Vagina (tissue), 2 donors: ENCODE measurements at regions not wholly inside any gene's neighbourhood (a gene's known extent, or its start where the extent isn't known, plus 50 kb on each side); places are given as distances from the start of the nearest gene placed in this dataset.
"Not testable (repeated sequence)": the region's sequence is repeated elsewhere in the genome, so short reads cannot be mapped to it uniquely, and the experiment has no call there.

Experiments
- DNase-seq, 2 donors: peaks; one replicate each; pipeline ENCODE4 v3.0.0-alpha.2; 2017; ENCODE audit errors: extremely low spot score in 2 of 2
- H3K27ac ChIP-seq: fragments of 200-600 bp; sonication (generic); one replicate; pipeline ENCODE4 v1.5.1; 2019
- H3K27me3 ChIP-seq: fragments of 200-600 bp; sonication (generic); one replicate; pipeline ENCODE4 v1.5.1; 2019
- H3K36me3 ChIP-seq, 2 donors: fragments of 200-600 bp; sonication (generic); one replicate each; pipeline ENCODE4 v1.5.1; 2017 to 2019
- H3K4me1 ChIP-seq: fragments of 200-600 bp; sonication (generic); one replicate; pipeline ENCODE4 v1.5.1; 2019
- H3K4me3 ChIP-seq, 2 donors: fragments of 200-600 bp; sonication (generic); 1 replicate in 1 of 2; 2 replicates in 1 of 2; pipeline ENCODE4 v1.5.1; 2016 to 2019
- H3K9me3 ChIP-seq: fragments of 200-600 bp; sonication (generic); one replicate; pipeline ENCODE4 v1.5.1; 2019
- POLR2A ChIP-seq, 2 donors: fragments of 450-650 bp; IDR thresholded peaks; one replicate each; pipeline ENCODE4 v1.6.1; 2017; ENCODE audit warnings: antibody characterized with exemption in 2 of 2, mild to moderate bottlenecking in 2 of 2, moderate library complexity in 2 of 2
- POLR2AphosphoS5 ChIP-seq, 2 donors: sonication (generic); formaldehyde crosslinking; IDR thresholded peaks; one replicate each; pipeline ENCODE4 v1.9.0; 2017; ENCODE audit warnings: antibody characterized with exemption in 2 of 2, mild to moderate bottlenecking in 2 of 2, low read depth in 1 of 2; ENCODE audit not compliant: insufficient read depth in 1 of 2
- intact Hi-C: fragments of 100-400 bp; cut with DNase I; formaldehyde crosslinking; loops from one replicate; pipeline ENCODE4 v1.15.1; 2023
- TF ChIP-seq, protein P1 (sequence below), 3 experiments: fragments of 450-650 bp in 2 of 3; fragments of 200-600 bp in 1 of 3; sonication (generic) in 1 of 3; IDR thresholded peaks; one replicate each; pipeline ENCODE4 v1.5.1; 2017 to 2019; ENCODE audit warnings: antibody characterized with exemption in 3 of 3, mild to moderate bottlenecking in 2 of 3, moderate library complexity in 2 of 3

DNA sequence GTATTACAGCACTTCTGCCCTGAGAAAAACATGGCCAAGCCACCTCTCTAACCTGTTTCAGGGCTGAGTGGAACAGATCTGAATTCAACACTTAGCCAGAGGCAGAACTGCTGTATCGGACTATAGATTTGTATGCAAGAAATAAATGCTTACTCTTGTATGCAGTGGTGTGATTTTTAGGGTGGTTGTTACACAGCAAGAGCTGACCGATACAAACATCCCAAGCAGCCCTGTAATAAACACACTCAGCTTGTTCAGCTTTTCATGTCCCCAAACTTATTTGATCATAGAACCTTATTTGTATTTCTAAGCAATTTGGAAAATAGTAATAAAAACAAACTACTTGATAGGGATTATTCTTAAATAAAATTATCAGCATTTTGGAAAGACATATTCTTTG lies 84.9 kb upstream of the RPH3AL start:
- H3K4me3 ChIP-seq = no peak overlapping the region
- intact Hi-C loops = no loop called here
- no peaks in the 10 kb centered on the region for H3K36me3 ChIP-seq
- TF ChIP-seq POLR2AphosphoS5 (IDR thresholded peaks at IDR 0.05; ENCODE audit: insufficient read depth in 1 of 2, low read depth in 1 of 2) (no peak), POLR2A (IDR thresholded peaks at IDR 0.05) (no peak)
- TF ChIP-seq, protein P1, sequence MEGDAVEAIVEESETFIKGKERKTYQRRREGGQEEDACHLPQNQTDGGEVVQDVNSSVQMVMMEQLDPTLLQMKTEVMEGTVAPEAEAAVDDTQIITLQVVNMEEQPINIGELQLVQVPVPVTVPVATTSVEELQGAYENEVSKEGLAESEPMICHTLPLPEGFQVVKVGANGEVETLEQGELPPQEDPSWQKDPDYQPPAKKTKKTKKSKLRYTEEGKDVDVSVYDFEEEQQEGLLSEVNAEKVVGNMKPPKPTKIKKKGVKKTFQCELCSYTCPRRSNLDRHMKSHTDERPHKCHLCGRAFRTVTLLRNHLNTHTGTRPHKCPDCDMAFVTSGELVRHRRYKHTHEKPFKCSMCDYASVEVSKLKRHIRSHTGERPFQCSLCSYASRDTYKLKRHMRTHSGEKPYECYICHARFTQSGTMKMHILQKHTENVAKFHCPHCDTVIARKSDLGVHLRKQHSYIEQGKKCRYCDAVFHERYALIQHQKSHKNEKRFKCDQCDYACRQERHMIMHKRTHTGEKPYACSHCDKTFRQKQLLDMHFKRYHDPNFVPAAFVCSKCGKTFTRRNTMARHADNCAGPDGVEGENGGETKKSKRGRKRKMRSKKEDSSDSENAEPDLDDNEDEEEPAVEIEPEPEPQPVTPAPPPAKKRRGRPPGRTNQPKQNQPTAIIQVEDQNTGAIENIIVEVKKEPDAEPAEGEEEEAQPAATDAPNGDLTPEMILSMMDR (IDR thresholded peaks at IDR 0.05) = no peak
- DNase-seq = no peak
- no peak overlapping the region for H3K27ac ChIP-seq
- H3K9me3 ChIP-seq = no peaks in the 10 kb centered on the region
- no peaks in the 10 kb centered on the region for H3K27me3 ChIP-seq
- H3K4me1 ChIP-seq = no peaks in the 10 kb centered on the region

DNA sequence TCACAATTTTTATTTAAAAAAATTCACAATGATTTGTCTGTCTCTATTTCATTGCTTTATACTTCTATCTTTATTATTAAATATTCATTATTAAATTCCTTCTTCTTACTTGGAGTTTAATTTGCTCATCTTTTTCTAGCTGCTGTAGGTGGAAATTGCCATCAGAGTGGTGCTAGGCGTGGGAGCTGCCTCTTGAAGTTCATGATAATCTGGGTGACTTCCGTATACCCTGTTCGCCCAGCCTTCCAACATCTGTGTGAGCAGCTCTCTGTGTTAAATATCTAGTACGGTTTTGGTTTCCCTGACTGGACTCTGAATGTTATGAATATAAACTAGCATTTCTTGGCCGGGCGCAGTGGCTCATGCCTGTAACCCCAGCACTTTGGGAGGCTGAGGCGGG lies 84.0 kb upstream of the RPH3AL start:
- Histone ChIP-seq H3K36me3 (no peaks in the 10 kb centered on the region), H3K27ac (no peak overlapping the region), H3K9me3 (no peaks in the 10 kb centered on the region), H3K27me3 (no peaks in the 10 kb centered on the region), H3K4me1 (no peaks in the 10 kb centered on the region), H3K4me3 (no peak overlapping the region)
- no peak for TF ChIP-seq POLR2A (IDR thresholded peaks at IDR 0.05)
- no peak for TF ChIP-seq POLR2AphosphoS5 (IDR thresholded peaks at IDR 0.05; ENCODE audit: insufficient read depth in 1 of 2, low read depth in 1 of 2)
- TF ChIP-seq, protein P1 (IDR thresholded peaks at IDR 0.05) = no peak
- intact Hi-C loops = no loop called here
- no peak for DNase-seq

DNA sequence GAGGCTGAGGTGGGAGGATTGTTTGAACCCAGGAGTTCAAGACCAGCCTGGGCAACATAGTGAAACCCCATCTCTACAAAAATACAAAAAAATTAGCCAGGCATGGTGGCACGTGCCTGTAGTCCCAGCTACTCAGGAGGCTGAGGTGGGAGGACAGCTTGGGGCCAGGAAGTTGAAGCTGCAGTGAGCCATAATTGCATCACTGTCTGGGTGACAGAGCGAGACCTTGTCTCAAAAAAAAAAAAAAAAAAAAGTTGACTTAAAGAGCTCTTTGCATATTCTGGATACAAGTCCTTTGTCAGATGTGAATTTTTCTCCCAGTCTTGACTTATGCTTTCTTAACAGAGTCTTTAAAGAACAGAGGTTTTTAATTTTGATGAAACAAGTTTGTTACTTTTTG lies 79.9 kb upstream of the RPH3AL start:
- intact Hi-C loops, H3K4me1 ChIP-seq, H3K27ac ChIP-seq, H3K4me3 ChIP-seq, H3K9me3 ChIP-seq, H3K27me3 ChIP-seq, H3K36me3 ChIP-seq, DNase-seq: not testable (repeated sequence)

DNA sequence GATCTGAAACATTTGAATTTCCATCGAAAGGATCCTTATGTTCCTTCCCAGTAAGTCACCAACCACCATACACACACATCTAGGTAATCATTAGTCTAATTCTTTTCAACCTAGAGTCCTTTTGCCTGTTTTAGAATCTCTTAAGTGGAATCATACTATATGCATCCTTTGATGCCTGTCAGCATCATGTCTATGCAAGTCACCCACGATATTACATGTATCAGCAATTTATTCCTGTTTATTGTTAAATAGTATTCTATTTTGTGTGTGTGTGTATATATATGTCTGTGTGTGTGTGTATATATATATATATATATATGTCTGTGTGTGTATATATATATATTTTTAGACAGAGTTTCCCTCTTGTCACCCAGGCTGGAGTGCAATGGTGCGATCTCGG lies 78.9 kb upstream of the RPH3AL start:
- Histone ChIP-seq H3K9me3 (no peaks in the 10 kb centered on the region), H3K36me3 (no peaks in the 10 kb centered on the region), H3K27ac (no peak overlapping the region), H3K27me3 (no peaks in the 10 kb centered on the region), H3K4me1 (no peaks in the 10 kb centered on the region), H3K4me3 (no peak overlapping the region)
- no peak for DNase-seq
- intact Hi-C loops = no loop called here
- TF ChIP-seq POLR2AphosphoS5 (IDR thresholded peaks at IDR 0.05; ENCODE audit: insufficient read depth in 1 of 2, low read depth in 1 of 2) = no peak
- no peak for TF ChIP-seq POLR2A (IDR thresholded peaks at IDR 0.05)
- TF ChIP-seq, protein P1 (IDR thresholded peaks at IDR 0.05) = no peak

DNA sequence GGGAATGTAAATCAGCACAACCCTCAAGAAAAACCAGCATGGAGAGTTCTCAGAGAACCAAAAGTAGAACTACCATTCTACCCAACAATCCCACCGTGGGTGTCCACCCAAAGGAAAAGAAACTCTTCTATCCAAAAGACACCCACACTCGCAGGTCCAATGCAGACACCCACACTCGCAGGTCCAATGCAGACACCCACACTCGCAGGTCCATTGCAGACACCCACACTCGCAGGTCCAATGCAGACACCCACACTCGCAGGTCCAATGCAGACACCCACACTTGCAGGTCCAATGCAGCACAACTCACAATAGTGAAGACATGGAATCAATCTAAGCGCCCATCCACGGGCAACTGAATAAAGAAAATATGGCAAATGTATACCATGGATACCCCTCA lies 77.0 kb upstream of the RPH3AL start:
- intact Hi-C loops = no loop called here
- TF ChIP-seq, protein P1 (IDR thresholded peaks at IDR 0.05) = no peak
- no peak for TF ChIP-seq POLR2A (IDR thresholded peaks at IDR 0.05)
- TF ChIP-seq POLR2AphosphoS5 (IDR thresholded peaks at IDR 0.05; ENCODE audit: insufficient read depth in 1 of 2, low read depth in 1 of 2) = no peak
- no peaks in the 10 kb centered on the region for H3K36me3 ChIP-seq

DNA sequence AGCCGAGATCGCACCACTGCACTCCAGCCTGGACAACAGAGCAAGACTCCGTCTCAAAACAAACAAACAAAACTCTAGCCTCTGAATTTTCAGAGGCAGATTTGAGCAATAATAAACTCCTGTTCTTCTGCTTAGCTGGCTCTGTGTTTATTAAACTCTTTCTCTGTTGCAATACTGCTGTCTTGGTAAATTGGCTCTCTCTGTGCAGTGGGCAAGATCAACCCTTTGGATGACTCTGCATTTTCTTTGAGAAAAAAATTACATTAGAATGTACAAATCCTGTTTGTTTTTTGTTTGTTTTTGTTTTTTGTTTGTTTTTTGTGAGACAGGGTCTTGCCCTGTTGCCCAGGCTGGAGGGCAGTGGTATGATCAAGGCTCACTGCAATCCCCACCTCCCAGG lies 75.8 kb upstream of the RPH3AL start:
- no peaks in the 10 kb centered on the region for H3K27me3 ChIP-seq
- no peak overlapping the region for H3K4me3 ChIP-seq
- TF ChIP-seq POLR2A (IDR thresholded peaks at IDR 0.05) (no peak), POLR2AphosphoS5 (IDR thresholded peaks at IDR 0.05; ENCODE audit: insufficient read depth in 1 of 2, low read depth in 1 of 2) (no peak)
- TF ChIP-seq, protein P1 (IDR thresholded peaks at IDR 0.05) = no peak
- no peak overlapping the region for H3K27ac ChIP-seq
- intact Hi-C loops = no loop called here
- no peaks in the 10 kb centered on the region for H3K36me3 ChIP-seq
- no peak for DNase-seq
- H3K4me1 ChIP-seq = no peaks in the 10 kb centered on the region
- H3K9me3 ChIP-seq = no peaks in the 10 kb centered on the region

More for the DNA sequence above, 77.0 kb upstream of the RPH3AL start:
- Histone ChIP-seq H3K27me3 (no peaks in the 10 kb centered on the region), H3K4me1 (no peaks in the 10 kb centered on the region), H3K9me3 (no peaks in the 10 kb centered on the region), H3K4me3 (no peak overlapping the region), H3K27ac (no peak overlapping the region)
- DNase-seq = no peak
